ENCODE measurements at regions not wholly inside any gene's neighbourhood (a gene's known extent, or its start where the extent isn't known, plus 50 kb on each side); places are given as distances from the start of the nearest gene placed in this dataset.

DNA sequence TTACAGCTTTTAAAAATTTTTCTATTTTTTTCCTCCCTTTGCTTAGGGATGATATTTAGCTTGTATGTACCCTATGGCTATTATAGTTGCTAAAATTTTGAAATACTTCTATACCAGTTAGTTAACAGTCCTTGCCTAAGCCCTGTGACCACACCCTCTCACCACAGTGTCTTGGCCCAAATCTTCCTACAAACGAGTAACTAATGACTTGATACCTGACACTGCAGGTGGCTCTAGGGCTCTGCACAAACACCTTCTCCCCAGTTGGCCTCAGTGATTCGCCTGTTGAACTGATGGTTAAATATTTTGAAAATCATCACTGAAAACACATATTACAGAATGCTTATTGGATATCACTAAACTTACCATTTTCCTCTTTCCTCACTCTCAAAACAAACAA, 449.6 kb upstream of the CHD1 start:
- TF ChIP-seq, protein P1, sequence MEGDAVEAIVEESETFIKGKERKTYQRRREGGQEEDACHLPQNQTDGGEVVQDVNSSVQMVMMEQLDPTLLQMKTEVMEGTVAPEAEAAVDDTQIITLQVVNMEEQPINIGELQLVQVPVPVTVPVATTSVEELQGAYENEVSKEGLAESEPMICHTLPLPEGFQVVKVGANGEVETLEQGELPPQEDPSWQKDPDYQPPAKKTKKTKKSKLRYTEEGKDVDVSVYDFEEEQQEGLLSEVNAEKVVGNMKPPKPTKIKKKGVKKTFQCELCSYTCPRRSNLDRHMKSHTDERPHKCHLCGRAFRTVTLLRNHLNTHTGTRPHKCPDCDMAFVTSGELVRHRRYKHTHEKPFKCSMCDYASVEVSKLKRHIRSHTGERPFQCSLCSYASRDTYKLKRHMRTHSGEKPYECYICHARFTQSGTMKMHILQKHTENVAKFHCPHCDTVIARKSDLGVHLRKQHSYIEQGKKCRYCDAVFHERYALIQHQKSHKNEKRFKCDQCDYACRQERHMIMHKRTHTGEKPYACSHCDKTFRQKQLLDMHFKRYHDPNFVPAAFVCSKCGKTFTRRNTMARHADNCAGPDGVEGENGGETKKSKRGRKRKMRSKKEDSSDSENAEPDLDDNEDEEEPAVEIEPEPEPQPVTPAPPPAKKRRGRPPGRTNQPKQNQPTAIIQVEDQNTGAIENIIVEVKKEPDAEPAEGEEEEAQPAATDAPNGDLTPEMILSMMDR (conservative IDR thresholded peaks at IDR 0.05 in 1 of 2, IDR thresholded peaks at IDR 0.05 in 1 of 2; ENCODE audit: extremely low read depth in 1 of 2, insufficient read depth in 1 of 2, low read depth in 1 of 2, low read length in 2 of 2) = no peak
- no peak for TF ChIP-seq EZH2 (IDR thresholded peaks at IDR 0.05; ENCODE audit: borderline replicate concordance, low read length)

Measured in mammary epithelial cell (primary cell).